Activated T-cell treated with anti-CD3 and anti-CD28 coated beads for 4 hours (primary cell): ENCODE measurements at regions not wholly inside any gene's neighbourhood (a gene's known extent, or its start where the extent isn't known, plus 50 kb on each side); places are given as distances from the start of the nearest gene placed in this dataset.
"Not testable (repeated sequence)": the region's sequence is repeated elsewhere in the genome, so short reads cannot be mapped to it uniquely, and the experiment has no call there.

Experiments
- DNase-seq: peaks from one replicate; pipeline ENCODE4 v3.0.0-alpha.2; 2020

DNA sequence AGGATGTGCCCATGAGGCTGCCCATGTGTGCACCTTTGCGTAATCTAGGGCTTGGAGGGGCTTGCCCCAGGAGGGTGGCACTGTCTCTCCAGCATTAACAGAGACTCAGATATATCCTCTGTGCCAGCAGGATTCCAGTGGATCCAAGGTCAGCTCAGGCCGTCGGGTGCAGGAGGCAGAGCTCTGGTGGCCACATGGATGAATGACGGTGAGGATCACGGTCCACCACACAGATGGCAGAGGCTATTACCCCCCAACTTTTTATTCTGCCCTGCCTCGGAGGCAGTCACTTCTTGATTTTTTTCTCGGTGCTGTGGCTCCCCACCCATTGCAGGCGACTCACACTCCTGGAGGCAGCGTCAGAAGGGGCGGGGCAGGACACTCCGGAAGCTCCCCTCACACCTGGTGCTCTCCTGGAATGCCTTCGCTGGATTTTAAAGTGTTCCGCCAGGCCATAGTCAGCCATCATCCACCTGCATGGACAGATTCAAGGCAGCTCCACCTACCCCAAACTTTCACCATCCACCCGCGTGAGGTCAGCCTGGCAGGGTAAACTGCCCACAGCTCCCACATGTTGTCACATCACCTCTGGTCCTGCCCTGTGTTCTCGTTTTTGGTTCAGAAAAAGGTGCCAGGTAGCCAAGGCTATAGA lies 602.9 kb upstream of the RAB6C start:
- no peak for DNase-seq

DNA sequence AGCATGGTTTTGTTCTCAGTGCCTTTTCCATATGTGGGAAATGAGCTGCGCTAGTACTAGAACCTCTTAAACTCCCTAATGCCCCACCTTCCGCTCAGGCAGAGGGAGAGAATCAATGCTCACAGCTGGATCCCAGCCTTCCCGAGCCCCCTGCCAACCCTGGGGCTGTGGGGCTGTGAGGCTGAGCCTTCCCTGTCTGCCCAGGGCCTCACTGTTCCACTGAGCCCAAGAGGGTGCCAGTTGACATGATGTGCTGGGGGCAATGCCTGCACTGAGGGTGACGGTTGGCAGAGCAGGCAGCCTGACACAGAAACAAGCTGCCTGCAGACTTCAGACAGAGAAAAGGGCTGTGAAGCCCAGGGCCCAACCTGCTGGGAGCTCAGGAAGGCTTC lies 602.4 kb upstream of the RAB6C start:
- no peak for DNase-seq

DNA sequence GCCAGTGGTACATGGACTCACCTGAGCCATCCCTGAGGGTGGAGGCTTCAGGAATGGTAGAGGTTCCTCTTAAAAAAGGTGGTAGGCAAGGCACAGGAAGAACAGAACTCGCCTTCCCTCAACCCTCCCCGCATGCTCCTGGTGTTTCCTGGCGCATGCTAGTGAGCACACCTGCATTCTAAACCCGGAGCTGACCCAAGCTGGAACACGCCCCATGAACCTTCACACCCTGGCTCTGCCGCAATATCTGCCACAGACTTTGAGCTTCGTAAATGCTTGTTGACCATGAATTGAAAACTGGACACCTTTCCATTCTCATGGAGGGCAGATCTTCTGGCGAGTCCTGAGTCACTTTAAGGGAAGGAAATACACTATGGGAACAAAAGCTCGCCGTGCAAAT lies 601.3 kb upstream of the RAB6C start:
- no peak for DNase-seq

DNA sequence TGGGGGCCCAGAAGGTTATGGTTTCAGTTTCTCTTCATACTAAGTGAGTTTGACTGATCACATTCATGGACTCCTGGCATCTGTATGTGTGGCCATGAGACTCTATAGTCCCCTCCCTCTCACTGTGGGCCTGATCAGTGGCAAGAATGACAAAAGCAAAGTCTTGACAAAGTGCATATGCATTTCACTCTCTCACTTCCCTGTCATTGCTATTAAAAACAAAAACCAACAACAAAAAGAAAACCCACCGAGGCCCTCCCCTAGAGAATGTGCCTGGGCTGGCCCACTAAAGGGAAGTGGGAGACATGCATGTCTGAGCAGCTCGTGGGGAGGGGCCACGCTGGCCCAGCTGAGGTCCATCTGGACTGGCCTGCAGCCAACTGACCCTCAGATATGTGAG lies 600.1 kb upstream of the RAB6C start:
- DNase-seq: no peak

DNA sequence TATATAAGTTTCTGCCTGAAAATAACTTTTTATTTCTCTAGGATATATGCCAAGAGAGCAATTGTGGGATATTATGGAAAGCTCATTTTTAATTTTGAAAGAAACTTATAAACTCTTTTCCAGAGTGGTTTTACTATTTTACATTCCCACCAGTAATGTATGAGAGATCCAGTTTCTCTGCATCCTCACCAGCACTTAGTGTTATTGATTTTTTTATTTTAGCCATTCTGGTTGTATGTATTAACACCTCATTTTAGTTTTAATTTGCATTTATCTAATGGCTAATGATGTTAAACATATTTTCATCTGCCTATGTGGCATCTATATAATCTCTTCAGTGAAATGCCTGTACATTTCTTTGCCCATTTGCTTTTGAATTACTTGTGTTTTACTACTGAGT lies 597.7 kb upstream of the RAB6C start:
- no peak for DNase-seq

DNA sequence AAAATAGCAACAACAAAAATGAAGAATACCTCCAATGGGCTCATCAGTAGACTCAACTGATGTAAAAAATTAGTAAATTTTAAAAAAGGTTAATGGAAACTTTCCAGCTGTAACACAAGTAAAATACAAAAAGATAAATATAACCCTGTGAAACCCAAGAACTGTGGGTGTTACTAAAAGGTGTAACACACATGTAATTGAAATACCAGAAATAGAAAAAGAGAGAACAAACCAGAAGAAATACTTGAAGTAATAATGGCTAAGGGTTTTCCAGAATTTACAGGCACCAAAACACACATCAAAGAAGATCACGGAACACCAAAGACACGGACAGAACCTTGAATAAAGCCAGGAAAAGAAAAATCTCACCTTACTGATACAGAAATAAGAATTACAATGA lies 590.6 kb upstream of the RAB6C start:
- DNase-seq: no peak

DNA sequence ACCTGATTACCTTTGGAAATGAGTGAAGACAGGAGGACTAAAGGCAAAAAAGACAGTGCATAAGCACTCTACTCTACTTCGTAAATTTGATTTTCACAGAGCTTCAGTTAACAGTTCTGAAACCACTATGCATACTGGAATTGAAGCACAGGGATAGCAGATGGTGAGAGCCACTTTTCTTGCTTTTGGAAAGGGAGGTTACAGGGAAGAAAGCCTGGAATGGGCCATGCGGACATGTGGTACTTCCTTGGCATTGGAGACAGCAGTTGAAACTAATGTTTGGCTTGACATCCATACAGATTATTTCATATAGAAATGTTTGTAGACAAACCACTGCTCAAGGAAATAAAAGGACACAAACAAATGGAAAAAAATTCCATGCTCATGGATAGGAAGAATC lies 585.6 kb upstream of the RAB6C start:
- no peak for DNase-seq

DNA sequence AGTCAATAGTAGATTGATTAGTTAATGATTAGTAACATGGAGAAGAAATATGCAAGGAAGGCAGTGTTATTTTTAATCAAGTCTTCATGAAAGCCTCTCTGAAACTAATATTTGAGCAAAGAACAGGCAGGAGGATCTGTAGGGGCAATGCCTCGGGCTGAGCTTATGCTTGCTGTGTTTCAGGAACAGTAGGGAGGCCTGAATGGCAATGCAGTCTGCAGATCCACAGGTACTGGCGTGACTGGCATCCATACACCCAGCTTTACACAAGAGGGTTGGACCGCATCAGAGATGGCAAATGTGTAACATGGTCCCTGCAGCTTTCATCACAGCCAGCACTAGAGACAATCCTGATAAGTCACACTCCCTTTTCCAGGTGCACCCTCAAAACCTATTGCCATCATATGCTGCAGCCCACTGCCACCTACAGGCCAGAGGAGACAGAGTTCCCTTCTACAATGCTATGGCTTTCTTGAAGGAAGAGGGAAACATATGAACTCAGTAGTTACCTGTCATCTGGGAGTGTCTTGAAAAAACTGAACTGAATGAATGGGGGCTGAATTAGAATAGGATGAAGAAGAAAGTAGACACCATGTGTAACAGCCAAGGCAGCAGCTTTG lies 582.4 kb upstream of the RAB6C start:
- no peak for DNase-seq

DNA sequence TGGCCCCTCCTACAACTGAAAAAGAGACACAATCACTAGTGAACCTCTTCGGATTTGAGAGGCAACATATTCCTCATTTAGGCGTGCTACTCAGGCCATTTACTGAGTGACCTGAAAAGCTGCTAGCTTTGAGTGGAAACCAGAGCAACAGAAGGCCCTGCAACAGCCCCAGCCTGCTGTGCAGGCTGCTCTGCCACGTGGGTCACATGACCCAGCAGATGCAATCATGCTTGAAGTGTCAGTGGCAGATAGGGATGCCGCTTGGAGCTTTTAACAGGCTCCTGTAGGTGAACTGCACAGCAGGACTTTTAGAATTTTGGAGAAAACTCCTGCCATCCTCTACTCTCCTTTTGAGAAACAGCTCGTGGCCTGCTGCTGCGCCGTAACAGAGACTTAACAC lies 578.6 kb upstream of the RAB6C start:
- DNase-seq: no peak

DNA sequence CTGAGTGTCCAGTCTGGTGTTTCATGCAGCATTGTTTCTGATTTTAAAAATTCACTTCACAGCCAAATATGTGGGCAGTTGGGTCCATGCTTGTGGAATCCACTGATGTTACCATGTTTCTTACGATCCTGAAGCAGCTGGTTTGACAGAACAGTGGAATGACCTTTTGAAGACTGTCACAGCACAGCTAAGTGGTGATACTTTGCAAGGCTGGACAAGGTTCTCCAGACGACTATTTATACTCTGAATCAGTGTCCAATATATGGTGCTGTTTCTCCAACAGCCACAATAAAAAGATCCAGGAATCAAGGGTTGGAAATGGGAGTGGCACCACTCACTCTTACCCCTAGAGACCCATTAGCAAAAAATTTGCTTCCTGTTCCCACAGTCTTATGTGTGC lies 577.4 kb upstream of the RAB6C start:
- DNase-seq: no peak

DNA sequence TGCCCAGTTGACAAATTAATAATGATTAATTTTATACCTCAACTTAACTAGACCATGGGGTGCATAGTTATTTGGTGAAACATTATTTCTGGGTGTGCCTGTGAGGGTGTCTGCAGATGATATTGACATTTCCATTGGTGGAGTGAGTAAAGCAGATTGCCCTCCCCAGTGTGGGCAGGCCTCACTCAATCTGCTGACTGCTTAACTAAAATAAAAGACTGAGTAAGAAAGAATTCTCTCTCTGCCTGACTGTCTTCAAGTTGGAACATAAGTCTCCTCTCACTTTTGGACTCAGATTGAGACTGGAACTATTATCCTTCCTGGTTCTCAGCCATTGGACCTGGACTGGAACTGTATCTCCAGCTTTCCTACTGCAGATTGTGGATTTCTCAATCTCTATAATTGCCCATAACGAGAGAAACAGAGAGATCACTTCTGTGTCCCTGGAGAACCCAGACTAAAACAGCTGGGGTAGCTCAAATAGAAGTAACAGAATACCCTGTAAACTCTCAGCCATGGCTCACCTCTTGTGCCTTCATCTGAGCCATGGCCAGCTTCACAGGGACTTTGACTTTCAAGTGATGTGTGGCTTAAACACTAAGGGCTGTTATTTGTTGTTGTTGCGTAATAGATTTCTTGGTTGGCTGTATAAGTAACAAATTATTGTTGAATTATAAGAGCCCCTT lies 575.3 kb upstream of the RAB6C start:
- DNase-seq: no peak

DNA sequence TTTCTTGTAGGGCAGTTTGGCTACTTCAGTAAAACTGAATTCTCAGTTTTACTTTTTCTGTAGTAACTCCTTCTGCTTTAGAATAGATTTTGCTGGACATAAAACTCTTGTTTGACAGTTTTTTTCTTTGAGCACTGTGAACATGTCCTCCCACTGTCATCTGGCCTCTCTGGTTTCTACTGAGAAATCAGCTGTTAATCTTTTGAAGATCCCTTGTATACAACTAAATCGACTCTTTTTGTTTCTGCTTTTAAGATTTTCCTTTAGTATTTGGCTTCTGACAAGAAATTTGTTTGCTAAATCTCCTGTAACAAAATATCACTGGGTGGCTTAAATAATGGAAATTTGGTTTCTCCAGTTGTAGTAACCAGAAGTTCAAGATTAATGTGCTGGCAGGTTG lies 570.9 kb upstream of the RAB6C start:
- no peak for DNase-seq

DNA sequence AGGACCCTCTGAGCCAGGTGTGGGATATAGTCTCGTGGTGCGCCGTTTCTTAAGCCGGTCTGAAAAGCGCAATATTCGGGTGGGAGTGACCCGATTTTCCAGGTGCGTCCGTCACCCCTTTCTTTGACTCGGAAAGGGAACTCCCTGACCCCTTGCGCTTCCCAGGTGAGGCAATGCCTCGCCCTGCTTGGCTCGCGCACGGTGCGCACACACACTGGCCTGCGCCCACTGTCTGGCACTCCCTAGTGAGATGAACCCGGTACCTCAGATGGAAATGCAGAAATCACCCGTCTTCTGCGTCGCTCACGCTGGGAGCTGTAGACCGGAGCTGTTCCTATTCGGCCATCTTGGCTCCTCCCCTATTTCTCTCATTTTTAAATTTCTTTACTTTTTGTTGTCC lies 562.4 kb upstream of the RAB6C start:
- not testable (repeated sequence) for DNase-seq

DNA sequence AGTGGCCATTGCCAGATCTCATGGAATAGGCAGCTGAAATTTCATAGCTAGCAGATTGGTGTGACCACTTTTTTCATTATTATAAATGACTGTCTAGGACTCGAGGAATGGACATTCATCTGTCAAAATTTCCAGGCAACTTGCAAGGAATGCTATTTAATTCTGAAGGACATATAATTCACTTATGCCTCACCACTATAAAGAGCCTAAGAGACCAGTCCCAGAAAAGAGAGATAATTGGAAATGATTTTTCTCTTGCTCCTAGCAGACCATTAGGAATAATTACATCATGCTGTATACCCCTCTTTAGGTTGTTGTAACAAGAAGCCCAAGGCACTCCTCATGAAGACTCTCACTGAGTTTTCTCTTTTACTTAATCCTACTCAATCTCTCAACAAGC lies 557.4 kb upstream of the RAB6C start:
- DNase-seq: no peak

DNA sequence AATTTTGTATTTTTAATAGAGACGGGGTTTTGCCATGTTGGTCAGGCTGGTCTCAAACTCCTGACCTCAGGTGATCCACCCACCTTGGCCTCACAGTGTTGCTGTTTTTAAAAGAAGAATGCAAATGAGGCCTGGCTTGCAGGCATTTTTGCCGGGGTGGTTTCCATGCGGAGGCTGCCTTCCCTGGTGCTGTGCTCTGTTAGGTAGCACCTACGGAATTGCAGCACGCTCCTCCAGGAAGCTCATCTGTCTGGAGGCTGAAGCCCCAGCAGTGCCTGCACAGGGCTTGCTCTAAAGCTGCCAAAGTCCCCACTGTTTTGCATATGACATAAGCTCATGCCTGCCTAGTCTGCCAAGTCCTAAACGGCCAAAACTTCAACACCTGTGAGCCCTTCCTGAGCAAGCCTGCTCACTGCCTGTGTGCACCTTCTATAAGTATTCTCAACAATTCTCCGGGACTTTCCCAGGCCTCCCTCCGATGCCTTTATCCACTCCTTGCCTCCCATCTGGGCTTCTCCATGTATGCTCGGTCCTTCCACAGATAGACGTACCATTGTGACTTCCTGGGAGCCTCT lies 551.3 kb upstream of the RAB6C start:
- no peak for DNase-seq

DNA sequence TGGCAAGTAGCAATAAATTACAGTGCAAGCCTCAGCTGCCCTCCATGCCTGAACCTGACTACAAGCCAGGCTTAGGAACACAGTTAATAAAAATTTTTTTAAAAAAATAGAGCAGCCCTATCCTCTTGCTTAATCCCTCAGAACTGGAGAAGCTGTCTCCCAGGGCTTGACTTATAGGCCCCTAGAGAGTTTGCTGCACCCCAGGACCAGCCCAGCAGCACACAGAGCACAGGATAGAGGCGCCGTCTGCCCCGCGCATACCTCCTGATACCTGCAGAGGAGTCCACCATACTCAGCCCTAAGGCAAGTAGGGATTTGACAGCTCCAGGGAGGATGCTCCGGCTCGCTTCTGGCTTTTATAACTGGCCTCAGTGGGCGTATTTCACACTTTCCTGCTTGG lies 548.6 kb upstream of the RAB6C start:
- no peak for DNase-seq

DNA sequence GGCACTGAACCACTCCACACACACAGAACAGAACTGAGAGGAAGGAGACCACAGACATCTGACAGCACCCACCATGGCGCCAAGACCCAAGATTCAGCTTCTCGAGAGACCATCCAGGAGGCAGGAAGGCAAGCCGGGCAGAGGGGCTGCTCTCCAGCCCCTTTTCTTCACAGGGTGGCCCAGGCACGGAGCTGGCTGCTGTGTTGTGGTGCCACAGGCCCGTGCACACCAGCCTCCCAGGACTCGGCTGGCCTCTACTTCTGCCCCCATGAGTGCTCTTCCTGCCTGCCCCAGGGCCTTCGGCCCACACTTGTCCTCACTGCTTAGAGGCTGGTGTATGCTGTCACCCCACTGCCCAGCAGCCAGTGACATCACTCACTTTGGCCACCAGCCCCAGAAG lies 547.6 kb upstream of the RAB6C start:
- no peak for DNase-seq

DNA sequence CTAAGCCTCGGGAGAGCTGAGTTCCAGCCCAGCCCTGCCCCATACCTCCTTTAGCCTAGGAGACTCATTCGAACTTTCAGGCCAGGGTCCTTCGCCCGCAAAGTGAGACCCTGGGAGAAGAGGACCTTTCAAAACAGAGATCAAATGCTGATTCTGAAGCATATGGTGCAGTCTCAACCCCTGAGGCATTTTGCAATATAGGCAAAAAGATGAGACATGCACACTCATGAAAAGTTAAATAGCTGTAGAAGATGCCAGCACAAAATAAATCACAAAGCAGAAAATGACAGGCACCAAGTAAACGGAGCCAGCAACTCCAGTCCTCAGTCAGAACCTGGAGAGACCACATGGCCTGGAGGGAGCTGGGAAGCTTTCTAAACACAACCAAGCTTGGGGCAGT lies 542.7 kb upstream of the RAB6C start:
- no peak for DNase-seq

DNA sequence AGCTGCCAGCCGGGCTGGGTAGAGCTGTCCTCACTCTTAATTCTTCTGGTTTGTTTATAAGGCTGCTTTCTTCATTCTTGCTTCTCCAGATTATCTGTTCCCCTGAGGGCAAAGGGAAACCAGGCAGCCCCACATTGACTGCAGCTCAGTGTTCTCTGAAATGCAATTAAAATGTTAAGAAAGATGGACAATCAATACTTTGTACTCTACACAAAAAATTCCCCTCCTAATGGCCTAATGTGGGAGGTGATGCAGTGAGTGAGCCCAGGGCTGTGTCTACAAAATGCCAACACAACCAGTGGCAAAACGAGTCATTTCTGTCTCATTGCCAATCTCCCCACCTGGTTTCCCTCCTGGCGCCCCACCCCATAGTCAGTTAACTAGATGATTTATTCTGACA lies 541.7 kb upstream of the RAB6C start:
- DNase-seq: no peak

DNA sequence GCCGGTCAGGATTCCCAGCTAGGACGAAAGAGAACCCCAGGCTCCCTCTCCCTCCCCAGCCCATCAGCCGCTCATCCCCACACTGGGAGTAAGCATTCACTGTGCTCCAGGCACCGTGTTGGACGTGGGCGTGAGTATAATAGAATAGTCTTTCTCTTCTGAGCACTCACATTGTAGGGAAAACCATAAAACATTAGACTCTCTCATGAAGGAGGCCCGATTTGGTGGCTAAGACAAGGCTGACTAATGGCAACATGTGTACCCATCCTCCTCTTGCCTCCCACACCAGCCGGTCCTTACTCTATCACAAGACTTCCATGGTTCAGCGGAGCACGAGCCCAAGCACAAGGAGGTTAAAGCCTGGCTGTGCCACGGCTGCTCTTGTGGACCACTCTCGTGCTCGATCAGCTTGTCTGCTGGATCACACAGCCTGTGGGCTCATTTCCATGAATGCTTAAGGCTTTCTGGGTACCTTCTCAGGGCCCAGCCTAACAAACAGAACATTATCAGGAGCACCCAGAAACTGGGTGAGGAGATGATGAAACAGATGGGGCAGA lies 540.9 kb upstream of the RAB6C start:
- DNase-seq: no peak

DNA sequence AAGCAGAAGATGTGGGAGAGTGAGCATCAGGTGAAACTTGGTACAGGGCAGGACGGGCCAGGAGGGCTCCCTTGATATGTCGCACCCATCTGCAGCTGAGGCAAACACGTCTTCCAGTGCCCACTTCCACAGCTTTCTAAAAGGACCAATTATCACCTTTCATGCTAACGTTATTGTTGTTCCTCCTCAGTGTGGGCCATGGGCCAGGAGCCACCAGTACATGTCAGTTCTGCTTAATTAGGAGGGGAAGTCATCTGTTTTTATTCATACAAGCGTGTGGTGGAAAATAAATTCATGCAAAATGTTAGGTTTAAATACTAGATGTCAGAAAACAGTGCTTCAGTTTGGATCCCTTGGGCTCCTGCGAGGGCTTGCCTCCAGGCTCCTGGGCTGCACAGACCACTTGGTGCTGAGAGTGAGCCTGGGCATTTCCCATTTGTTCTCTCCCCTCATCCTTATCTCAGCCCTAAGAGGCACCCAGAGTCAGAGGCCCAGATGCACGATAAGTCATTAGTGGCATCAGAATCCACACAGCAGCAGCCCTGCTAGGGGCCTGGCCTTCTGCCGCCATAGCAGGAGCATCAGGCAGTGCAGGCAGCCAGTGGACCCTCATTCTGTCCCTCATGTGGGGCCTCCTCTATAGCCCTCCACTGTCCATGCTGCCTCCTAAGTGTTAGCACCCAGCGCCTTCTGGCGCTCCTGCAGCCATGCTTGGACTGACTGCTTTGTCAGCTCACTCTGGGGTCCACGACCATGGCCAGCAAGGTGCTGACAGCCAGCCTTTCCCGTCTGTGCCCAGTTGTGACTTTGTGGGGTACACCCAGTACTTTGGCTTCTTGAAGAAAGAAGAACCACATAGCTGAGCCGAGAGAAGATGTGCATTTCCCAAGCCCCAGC lies 539.8 kb upstream of the RAB6C start:
- DNase-seq: no peak

DNA sequence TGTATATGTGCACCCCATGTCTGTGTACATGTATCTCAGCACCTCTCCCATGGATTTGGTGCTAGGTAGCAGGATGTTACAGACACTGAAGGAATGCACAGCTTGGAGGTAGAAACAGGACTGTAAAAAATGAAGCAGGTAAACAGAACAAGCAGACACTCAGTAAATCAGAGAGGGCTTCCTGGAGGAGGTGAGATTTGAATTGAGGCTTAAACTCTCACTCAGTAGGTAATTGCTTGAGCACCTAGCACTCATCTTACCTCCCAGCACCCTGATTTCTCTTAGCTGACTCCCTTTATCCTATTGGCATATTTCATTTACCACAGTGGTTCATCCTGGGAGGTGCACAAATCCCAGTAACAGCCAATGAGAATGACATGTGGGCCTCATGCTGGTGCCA lies 537.9 kb upstream of the RAB6C start:
- no peak for DNase-seq
